ENCODE measurements at regions not wholly inside any gene's neighbourhood (a gene's known extent, or its start where the extent isn't known, plus 50 kb on each side); places are given as distances from the start of the nearest gene placed in this dataset.

DNA sequence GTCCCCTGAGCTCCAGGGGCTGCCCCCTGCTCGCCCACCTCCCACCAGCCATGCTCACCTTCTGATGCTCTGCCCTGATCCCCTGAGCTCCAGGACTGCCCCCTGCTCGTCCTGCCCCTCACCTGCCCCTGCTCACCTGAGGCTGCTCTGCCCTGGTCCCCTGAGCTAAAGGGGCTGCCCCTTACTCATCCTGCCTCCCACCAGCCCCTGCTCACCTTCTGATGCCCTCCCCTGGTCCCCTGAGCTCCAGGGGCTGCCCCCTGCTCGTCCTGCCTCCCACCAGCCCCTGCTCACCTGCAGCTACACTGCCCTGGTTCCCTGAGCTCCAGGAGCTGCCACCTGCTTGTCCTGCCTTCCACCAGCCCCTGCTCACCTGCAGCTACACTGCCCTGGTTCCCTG lies 247.2 kb downstream of the TMEM121 start:
- H3K79me1 ChIP-seq (ENCODE audit: low read depth, low read length), result no peaks in the 10 kb centered on the region
- no peak for FAIRE-seq
- CTCF ChIA-PET (ENCODE audit: partially characterized antibody), result no interaction called here
- no peak for TF ChIP-seq BRCA1 (IDR thresholded peaks at IDR 0.05; ENCODE audit: low read depth, low read length)

More for the DNA sequence above, 247.2 kb downstream of the TMEM121 start:
- H3K4me3 ChIP-seq (ENCODE audit: extremely low read depth in 1 of 4, insufficient read depth in 2 of 4, low read depth in 3 of 4, low read length in 4 of 4), result no peak overlapping the region
- DNase-seq (ENCODE audit: low read depth in 1 of 2, low spot score in 2 of 2), result no peak
- no peak overlapping the region for H3K4ac ChIP-seq (replicated peaks; ENCODE audit: insufficient read length, low read depth, low read length)
- H2AFZ ChIP-seq (ENCODE audit: low read length), result no peak overlapping the region
- no peaks in the 10 kb centered on the region for H3K4me1 ChIP-seq (replicated peaks in 1 of 4; ENCODE audit: control insufficient read depth in 3 of 4, insufficient read depth in 4 of 4, low read length in 3 of 4)
- no peak overlapping the region for H2BK12ac ChIP-seq (ENCODE audit: low read depth, low read length)
- no peak overlapping the region for H3K56ac ChIP-seq (replicated peaks; ENCODE audit: insufficient read length, low read depth, low read length)
- no peak overlapping the region for H2BK15ac ChIP-seq (ENCODE audit: low read length)
- H4K91ac ChIP-seq (replicated peaks; ENCODE audit: insufficient read length, low read length), result no peak overlapping the region
- H3K36me3 ChIP-seq (ENCODE audit: control insufficient read depth in 2 of 4, insufficient read depth in 4 of 4, low read length in 3 of 4), result no peaks in the 10 kb centered on the region
- POLR2A ChIA-PET (ENCODE audit: partially characterized antibody), result no interaction called here
- no peaks in the 10 kb centered on the region for H3K23me2 ChIP-seq (ENCODE audit: low read depth, low read length)
- 31% methylated on average over 2 of the region's 3 CpGs; no CpG with 5 or more reads in 1 of the 2 experiments for WGBS, 2 experiments (ENCODE audit: extremely low coverage in 1 of 2, insufficient coverage in 1 of 2, insufficient read length in 1 of 2, insufficient replicate concordance in 2 of 2, low coverage in 1 of 2, low lambda C conversion rate in 2 of 2, missing lambda C conversion rate in 1 of 2)
- H3K9me3 ChIP-seq (ENCODE audit: insufficient read depth in 2 of 2, low read depth in 1 of 2, low read length in 1 of 2), result peaks cover 16 to 92% of the 10 kb centered on the region in 2 experiments; a peak in 3 of 4 replicates
- no peaks in the 10 kb centered on the region for H3K79me2 ChIP-seq (ENCODE audit: control insufficient read depth in 1 of 2, insufficient read depth in 2 of 2, low read length in 2 of 2)
- H4K20me1 ChIP-seq (replicated peaks in 1 of 2; ENCODE audit: control insufficient read depth in 1 of 2, insufficient read depth in 2 of 2, low read length in 2 of 2), result no peaks in the 10 kb centered on the region
- no peak overlapping the region for H3K9ac ChIP-seq (replicated peaks in 1 of 4; ENCODE audit: extremely low read depth in 1 of 4, low read depth in 3 of 4, low read length in 3 of 4)
- H3K18ac ChIP-seq (ENCODE audit: extremely low read depth, low read length), result no peak overlapping the region
- no peak overlapping the region for H4K8ac ChIP-seq (ENCODE audit: extremely low read depth, insufficient read depth, low read length)
- no peak overlapping the region for H2AK5ac ChIP-seq (ENCODE audit: low read depth, low read length)
- H3K27ac ChIP-seq (ENCODE audit: low read depth, low read length), result no peak overlapping the region
- H2BK120ac ChIP-seq (replicated peaks; ENCODE audit: low read depth, low read length), result no peak overlapping the region
- H3K23ac ChIP-seq (ENCODE audit: insufficient read length), result no peak overlapping the region
- H3K14ac ChIP-seq (ENCODE audit: insufficient read length), result no peak overlapping the region
- no peaks in the 10 kb centered on the region for H3K27me3 ChIP-seq (replicated peaks in 1 of 4; ENCODE audit: control insufficient read depth in 3 of 4, extremely low read depth in 1 of 4, insufficient read depth in 3 of 4, low read length in 3 of 4)
- no peak overlapping the region for H3K4me2 ChIP-seq (ENCODE audit: insufficient read depth in 1 of 2, low read depth in 2 of 2, low read length in 2 of 2)
- H4K5ac ChIP-seq (ENCODE audit: insufficient read length, low read depth, low read length), result no peak overlapping the region
- H2BK5ac ChIP-seq (ENCODE audit: low read depth, low read length), result no peak overlapping the region
- no peak overlapping the region for H2BK20ac ChIP-seq (ENCODE audit: low read length)

Measured in H1 (cell line).